ENCODE measurements at regions not wholly inside any gene's neighbourhood (a gene's known extent, or its start where the extent isn't known, plus 50 kb on each side); places are given as distances from the start of the nearest gene placed in this dataset.

DNA sequence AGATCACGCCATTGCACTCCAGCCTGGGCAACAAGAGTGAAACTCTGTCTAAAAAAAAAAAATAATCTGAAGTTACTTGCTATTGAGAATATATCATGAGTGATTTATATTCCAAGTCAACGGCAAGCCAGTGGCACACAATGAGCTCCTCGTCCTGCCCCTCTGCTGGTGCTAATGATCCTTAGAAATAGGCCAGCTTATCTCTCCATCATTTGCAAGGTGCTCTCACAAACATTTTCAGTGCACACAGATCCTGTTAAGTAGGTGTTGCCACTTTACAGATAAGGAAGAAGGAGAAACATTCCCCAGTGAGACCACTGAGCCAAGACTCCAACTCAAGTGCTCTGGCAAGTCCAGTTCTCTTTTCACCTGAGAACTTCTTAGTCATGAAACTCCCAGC is 91.3 kb upstream of the GPR45 start:
- TF ChIP-seq, protein P1, sequence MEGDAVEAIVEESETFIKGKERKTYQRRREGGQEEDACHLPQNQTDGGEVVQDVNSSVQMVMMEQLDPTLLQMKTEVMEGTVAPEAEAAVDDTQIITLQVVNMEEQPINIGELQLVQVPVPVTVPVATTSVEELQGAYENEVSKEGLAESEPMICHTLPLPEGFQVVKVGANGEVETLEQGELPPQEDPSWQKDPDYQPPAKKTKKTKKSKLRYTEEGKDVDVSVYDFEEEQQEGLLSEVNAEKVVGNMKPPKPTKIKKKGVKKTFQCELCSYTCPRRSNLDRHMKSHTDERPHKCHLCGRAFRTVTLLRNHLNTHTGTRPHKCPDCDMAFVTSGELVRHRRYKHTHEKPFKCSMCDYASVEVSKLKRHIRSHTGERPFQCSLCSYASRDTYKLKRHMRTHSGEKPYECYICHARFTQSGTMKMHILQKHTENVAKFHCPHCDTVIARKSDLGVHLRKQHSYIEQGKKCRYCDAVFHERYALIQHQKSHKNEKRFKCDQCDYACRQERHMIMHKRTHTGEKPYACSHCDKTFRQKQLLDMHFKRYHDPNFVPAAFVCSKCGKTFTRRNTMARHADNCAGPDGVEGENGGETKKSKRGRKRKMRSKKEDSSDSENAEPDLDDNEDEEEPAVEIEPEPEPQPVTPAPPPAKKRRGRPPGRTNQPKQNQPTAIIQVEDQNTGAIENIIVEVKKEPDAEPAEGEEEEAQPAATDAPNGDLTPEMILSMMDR (IDR thresholded peaks at IDR 0.05; ENCODE audit: insufficient read depth, missing control alignments) = no peak
- FAIRE-seq = no peak
- DNase-seq (ENCODE audit: insufficient read length, low spot score) = no peak

DNA sequence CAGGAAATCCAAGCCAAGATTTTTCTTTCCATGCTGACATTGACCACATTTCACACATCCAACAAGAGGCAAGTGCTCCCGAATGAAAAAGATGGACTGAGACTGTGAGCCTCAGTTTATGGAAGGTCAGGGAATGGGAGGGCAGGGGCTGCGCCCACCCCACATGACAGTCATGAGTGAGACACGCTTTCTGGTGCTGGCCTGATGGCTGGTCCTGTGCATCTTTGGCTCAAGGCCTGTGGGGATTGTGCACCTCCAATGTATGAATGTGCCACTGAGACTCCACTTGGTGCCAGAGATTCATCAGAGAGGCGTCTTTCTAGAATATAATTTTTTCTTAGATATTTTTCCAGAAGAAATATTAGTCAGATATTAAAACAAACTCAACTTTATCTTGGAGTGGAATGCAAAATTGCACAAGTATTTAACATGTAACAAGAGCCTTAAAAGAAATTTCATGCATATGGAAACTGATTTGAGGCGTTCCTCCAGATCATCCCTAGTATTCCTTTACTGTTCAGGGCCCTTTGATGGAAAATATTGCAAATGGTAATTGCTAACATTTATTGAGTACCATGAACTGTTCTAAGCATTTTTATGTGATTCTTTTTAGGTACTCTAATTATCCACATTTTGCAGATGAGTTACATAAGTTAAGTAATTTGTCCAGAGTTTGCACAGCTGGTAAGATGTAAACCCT is 87.3 kb upstream of the GPR45 start:
- FAIRE-seq (no peak), DNase-seq (ENCODE audit: insufficient read length, low spot score) (no peak)
- TF ChIP-seq, protein P1 (IDR thresholded peaks at IDR 0.05; ENCODE audit: insufficient read depth, missing control alignments) = no peak

DNA sequence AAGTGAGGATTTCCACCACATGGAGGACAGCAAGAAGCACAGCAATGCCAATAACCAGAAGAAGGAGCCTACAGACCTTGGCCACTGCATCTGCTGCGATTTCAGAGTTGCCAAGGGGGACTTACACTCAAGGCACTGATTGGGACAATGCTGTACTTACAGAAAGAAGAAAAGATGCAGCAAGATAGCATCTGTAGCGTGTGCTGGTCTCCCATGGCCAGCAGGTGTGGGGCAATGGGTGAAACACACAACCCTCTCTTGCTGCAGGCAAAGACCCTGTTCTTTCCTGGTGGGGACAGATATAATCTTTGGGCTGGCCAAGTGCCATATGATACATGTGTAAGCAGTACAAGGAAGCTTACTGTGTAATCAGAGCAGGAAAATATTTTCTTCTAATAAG is 85.4 kb upstream of the GPR45 start:
- TF ChIP-seq, protein P1 (IDR thresholded peaks at IDR 0.05; ENCODE audit: insufficient read depth, missing control alignments) = no peak
- FAIRE-seq = no peak
- no peak for DNase-seq (ENCODE audit: insufficient read length, low spot score)

DNA sequence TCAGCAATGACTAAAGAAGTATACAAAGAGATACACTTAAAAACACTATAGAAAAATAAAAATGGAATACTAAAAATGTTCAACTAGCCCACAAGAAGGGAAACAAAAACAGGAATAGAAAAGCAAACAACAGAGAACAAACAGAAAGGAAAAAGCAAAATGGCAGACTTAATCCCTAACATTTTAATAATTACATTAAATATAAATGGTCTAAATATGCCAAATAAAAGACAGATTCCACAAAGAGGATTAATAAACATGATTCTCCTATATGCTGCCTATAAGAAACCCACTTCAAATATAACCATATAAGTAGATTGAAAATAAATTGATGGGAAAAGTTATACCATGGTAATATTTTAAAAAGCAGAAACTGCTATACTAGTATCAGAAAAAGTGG is 83.5 kb upstream of the GPR45 start:
- FAIRE-seq (no peak), DNase-seq (ENCODE audit: insufficient read length, low spot score) (no peak)
- TF ChIP-seq, protein P1 (IDR thresholded peaks at IDR 0.05; ENCODE audit: insufficient read depth, missing control alignments) = no peak

DNA sequence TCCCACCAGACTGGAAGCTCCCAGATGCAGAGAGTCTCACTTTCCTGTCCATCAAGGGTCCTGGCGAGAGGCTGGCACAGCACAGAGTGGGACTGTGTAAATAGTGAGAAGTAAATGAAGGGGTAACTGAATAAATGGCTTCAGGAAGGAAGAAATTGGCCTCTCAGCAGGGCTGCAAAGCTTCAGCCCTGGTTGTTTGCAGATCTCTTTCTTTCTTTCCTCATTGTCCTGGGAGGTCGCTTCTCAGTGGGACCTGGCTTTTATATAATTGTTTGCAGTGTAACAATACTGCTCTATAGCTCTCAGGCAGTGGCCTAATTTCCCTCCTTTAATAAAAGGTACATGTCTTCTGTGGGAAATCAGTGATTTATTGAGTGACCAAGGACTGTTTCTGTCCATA is 74.9 kb upstream of the GPR45 start:
- no peak for FAIRE-seq
- no peak for DNase-seq (ENCODE audit: insufficient read length, low spot score)
- TF ChIP-seq, protein P1 (IDR thresholded peaks at IDR 0.05; ENCODE audit: insufficient read depth, missing control alignments) = no peak

DNA sequence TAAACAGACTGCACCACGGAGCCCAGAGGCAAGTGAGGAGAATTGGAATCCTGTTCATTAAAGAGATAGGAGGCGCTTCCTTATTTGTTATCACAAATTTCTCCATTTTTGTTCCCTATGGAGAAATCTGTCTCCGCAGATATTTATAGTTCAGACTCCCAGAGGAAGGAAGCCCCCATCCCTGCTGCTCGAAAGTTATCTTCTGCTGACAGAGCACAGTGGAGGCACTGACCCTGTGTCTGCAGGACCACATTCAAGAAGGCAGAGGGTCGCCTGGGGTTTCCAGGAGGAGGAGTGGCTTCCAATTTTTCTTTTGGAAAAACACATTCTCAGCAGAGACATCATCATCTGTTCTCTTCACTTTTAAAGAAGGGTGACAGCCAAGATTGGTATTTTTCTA is 73.0 kb upstream of the GPR45 start:
- TF ChIP-seq, protein P1 (IDR thresholded peaks at IDR 0.05; ENCODE audit: insufficient read depth, missing control alignments) = no peak
- FAIRE-seq = no peak
- no peak for DNase-seq (ENCODE audit: insufficient read length, low spot score)

DNA sequence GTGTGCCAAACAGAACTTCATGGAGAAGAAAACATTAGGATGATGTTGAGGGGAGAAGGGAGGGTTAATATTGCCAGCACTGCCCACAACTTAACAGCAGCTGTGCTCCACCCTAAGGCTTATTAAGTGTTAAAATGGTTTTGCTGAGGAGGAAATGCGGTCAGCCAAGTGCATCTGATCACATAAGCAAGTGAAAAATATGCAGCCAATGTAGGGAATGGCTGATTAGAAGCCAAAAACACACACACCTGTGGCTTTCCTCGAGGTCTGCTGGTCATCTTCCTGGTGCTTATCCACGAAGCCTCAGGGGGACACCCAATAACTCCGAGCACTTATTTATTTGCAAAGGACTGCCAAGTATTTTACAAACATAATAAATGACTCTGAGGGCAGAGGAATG is 66.3 kb upstream of the GPR45 start:
- FAIRE-seq = no peak
- DNase-seq (ENCODE audit: insufficient read length, low spot score) = no peak
- TF ChIP-seq, protein P1 (IDR thresholded peaks at IDR 0.05; ENCODE audit: insufficient read depth, missing control alignments) = no peak
